Endothelial cell of umbilical vein (primary cell): ENCODE measurements at regions not wholly inside any gene's neighbourhood (a gene's known extent, or its start where the extent isn't known, plus 50 kb on each side); places are given as distances from the start of the nearest gene placed in this dataset.
A peak's percentile ranks its signal among the peaks of the same experiment; 100 is the strongest.

ENCODE experiments used
- BruUV-seq: library from RNA; stranded (reverse); fragments of 400-500 nt; replicated peaks from 2 replicates; lab custom pipeline; 2021; lab: Mats Ljungman, UMichigan
- CTCF ChIA-PET: fragments of 300-600, 350-600 bp; sonication (Branson Sonifier 250); formaldehyde crosslinking; loops from one replicate; lab custom pipeline; 2021; ENCODE audit warnings: antibody characterized with exemption, inconsistent platforms; lab: Charles Lee
- POLR2A ChIA-PET: fragments of 300-600, 350-600 bp; sonication (Branson Sonifier 250); formaldehyde crosslinking; loops from one replicate; lab custom pipeline; 2021; ENCODE audit warnings: antibody characterized with exemption, inconsistent platforms; lab: Charles Lee
- DNase-seq: peaks from one replicate; pipeline ENCODE4 v3.0.0-alpha.2; 2011; ENCODE audit warnings: low read depth, low spot score
- FAIRE-seq: peaks from 2 replicates; lab custom pipeline; 2011; peaks lifted over from hg19 to GRCh38; lab: Jason Lieb, UNC
- H2AFZ ChIP-seq: 2 replicates; pipeline ENCODE4 v1.6.0; 2012; ENCODE audit warnings: low read depth, low read length, control low read depth, inconsistent platforms
- H3K27ac ChIP-seq: 2 replicates; pipeline ENCODE4 v1.5.1; 2011; ENCODE audit warnings: low read depth, mild to moderate bottlenecking, control low read depth, low read length, moderate library complexity; ENCODE audit not compliant: insufficient read depth
- H3K27me3 ChIP-seq, 2 experiments: 2 replicates each; pipeline versions ENCODE4 v1.6.0 to v1.6.1; 2011; ENCODE audit warnings: low read length in 2 of 2, mixed read lengths in 1 of 2; ENCODE audit not compliant: control insufficient read depth in 2 of 2, insufficient read depth in 2 of 2
- H3K36me3 ChIP-seq, 2 experiments: 2 replicates in 1 of 2; 3 replicates in 1 of 2; pipeline ENCODE4 v1.5.1; 2011; ENCODE audit warnings: low read length in 2 of 2, mild to moderate bottlenecking in 1 of 2, moderate library complexity in 1 of 2; ENCODE audit not compliant: control insufficient read depth in 2 of 2, insufficient read depth in 2 of 2; ENCODE audit errors: extremely low read depth in 1 of 2
- H3K4me1 ChIP-seq: 3 replicates; pipeline ENCODE4 v1.5.1; 2011; ENCODE audit warnings: mild to moderate bottlenecking, low read length; ENCODE audit not compliant: control insufficient read depth, insufficient read depth; ENCODE audit errors: extremely low read depth
- H3K4me2 ChIP-seq: 2 replicates; pipeline ENCODE4 v1.6.1; 2011; ENCODE audit warnings: low read length, control low read depth, mixed read lengths; ENCODE audit not compliant: insufficient read depth
- H3K4me3 ChIP-seq, 3 experiments: fragments of 200-600 bp in 1 of 3; sonication (generic), shearing (Covaris generic) in 1 of 3; replicated peaks in 1 of 3; 2 replicates each; pipeline ENCODE4 v1.5.1; 2011 to 2016; ENCODE audit warnings: control low read depth in 3 of 3, low read length in 3 of 3, mild to moderate bottlenecking in 2 of 3, inconsistent platforms in 1 of 3, low read depth in 1 of 3, moderate library complexity in 1 of 3; ENCODE audit not compliant: insufficient read depth in 1 of 3
- H3K79me2 ChIP-seq: 2 replicates; pipeline ENCODE4 v1.6.0; 2012; ENCODE audit warnings: low read length, inconsistent platforms; ENCODE audit not compliant: control insufficient read depth, insufficient read depth
- H3K9ac ChIP-seq: replicated peaks from 2 replicates; pipeline ENCODE3; 2011; ENCODE audit warnings: low read length, control low read depth; ENCODE audit not compliant: insufficient read depth; ENCODE audit errors: extremely low read depth
- H3K9me1 ChIP-seq: replicated peaks from 3 replicates; pipeline ENCODE4 v1.6.0; 2011; ENCODE audit warnings: mild to moderate bottlenecking, low read length; ENCODE audit not compliant: control insufficient read depth, insufficient read depth; ENCODE audit errors: extremely low read depth
- H3K9me3 ChIP-seq: replicated peaks from 2 replicates; pipeline ENCODE4 v1.5.1; 2012; ENCODE audit warnings: low read length, inconsistent platforms; ENCODE audit not compliant: control insufficient read depth, insufficient read depth
- H4K20me1 ChIP-seq: replicated peaks from 2 replicates; pipeline ENCODE3; 2011; ENCODE audit warnings: mild to moderate bottlenecking, low read length; ENCODE audit not compliant: control insufficient read depth, insufficient read depth; ENCODE audit errors: extremely low read depth
- EZH2 ChIP-seq: IDR thresholded peaks from 2 replicates; pipeline ENCODE4 v1.6.1; 2012; ENCODE audit warnings: borderline replicate concordance, low read depth, mild to moderate bottlenecking, moderate library complexity, low read length, inconsistent platforms; ENCODE audit not compliant: severe bottlenecking
- FOS ChIP-seq: IDR thresholded peaks from 2 replicates; pipeline ENCODE4 v1.6.1; 2011; ENCODE audit warnings: mild to moderate bottlenecking, low read length, moderate library complexity, borderline replicate concordance; ENCODE audit not compliant: insufficient read depth
- GATA2 ChIP-seq: IDR thresholded peaks from 2 replicates; pipeline ENCODE4 v1.7.0; 2011; ENCODE audit warnings: low read depth, mild to moderate bottlenecking, moderate library complexity, mixed read lengths, low read length; ENCODE audit not compliant: insufficient read length, insufficient read depth
- JUN ChIP-seq: IDR thresholded peaks from 2 replicates; pipeline ENCODE4 v1.6.1; 2011; ENCODE audit warnings: borderline replicate concordance, low read depth; ENCODE audit not compliant: insufficient read length, insufficient read depth
- MYC ChIP-seq: IDR thresholded peaks from one replicate; pipeline ENCODE4 v1.6.1; 2011; ENCODE audit warnings: mild to moderate bottlenecking, low read depth, low read length
- POLR2AphosphoS5 ChIP-seq: IDR thresholded peaks from 2 replicates; pipeline ENCODE4 v1.6.1; 2012; ENCODE audit warnings: low read depth, mild to moderate bottlenecking, control low read depth, low read length, moderate library complexity; ENCODE audit not compliant: insufficient read depth
- dilution Hi-C: fragments of 300-500 bp; cut with MboI; formaldehyde crosslinking; loops from one replicate; pipeline ENCODE4 v1.15.0; 2019; ENCODE audit warnings: low sequenced_read_pairs; ENCODE audit not compliant: extremely low pct_ligation_motif_present
- intact Hi-C: fragments of 100-400 bp; cut with micrococcal nuclease; formaldehyde crosslinking; loops from one replicate; pipeline ENCODE4 v1.10.0; 2022
- TF ChIP-seq, protein P1 (sequence below): IDR thresholded peaks from 2 replicates; pipeline ENCODE4 v1.6.1; 2011; ENCODE audit not compliant: insufficient read depth, insufficient read length

DNA sequence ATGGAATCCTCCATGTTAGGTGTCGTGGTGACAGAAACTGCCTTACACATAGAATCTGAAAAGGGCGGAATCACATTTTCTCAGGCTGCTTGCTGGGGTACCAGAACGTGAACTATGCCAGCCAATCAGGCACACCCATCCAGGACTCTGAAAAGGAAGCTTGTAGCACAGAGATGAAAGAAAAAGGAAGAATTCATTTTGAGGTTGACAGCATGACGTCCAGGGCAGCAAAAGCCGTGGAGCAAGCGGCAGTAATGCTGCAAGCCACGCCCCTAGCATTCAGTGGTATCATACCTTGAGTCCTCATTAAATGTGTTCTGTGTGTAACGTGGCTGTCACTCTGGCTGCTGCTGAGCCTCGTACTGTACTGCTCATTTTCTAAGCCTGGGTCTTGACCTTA, 304.0 kb downstream of the DYSF start:
- Histone ChIP-seq H4K20me1 (no peaks in the 10 kb centered on the region), H3K9me1 (no peaks in the 10 kb centered on the region), H3K9me3 (no peaks in the 10 kb centered on the region), H3K36me3 (no peaks in the 10 kb centered on the region), H3K4me2 (no peak overlapping the region), H3K79me2 (no peaks in the 10 kb centered on the region), H3K27ac (no peak overlapping the region), H3K9ac (no peak overlapping the region), H3K27me3 (peaks cover 5% of the 10 kb centered on the region in 2 experiments), H2AFZ (no peak overlapping the region), H3K4me1 (peaks cover 10% of the 10 kb centered on the region), H3K4me3 (no peak overlapping the region)
- intact Hi-C loops (no loop called here), dilution Hi-C loops (no loop called here)
- no peak for TF ChIP-seq MYC
- no peak for TF ChIP-seq GATA2
- no peak for TF ChIP-seq JUN
- TF ChIP-seq POLR2AphosphoS5, result no peak
- no peak for TF ChIP-seq EZH2
- TF ChIP-seq, protein P1, sequence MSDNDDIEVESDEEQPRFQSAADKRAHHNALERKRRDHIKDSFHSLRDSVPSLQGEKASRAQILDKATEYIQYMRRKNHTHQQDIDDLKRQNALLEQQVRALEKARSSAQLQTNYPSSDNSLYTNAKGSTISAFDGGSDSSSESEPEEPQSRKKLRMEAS, result no peak
- ChIA-PET CTCF (no interaction called here), POLR2A (no interaction called here)
- no TSS peak for BruUV-seq
- no peak for DNase-seq
- no peak for FAIRE-seq

DNA sequence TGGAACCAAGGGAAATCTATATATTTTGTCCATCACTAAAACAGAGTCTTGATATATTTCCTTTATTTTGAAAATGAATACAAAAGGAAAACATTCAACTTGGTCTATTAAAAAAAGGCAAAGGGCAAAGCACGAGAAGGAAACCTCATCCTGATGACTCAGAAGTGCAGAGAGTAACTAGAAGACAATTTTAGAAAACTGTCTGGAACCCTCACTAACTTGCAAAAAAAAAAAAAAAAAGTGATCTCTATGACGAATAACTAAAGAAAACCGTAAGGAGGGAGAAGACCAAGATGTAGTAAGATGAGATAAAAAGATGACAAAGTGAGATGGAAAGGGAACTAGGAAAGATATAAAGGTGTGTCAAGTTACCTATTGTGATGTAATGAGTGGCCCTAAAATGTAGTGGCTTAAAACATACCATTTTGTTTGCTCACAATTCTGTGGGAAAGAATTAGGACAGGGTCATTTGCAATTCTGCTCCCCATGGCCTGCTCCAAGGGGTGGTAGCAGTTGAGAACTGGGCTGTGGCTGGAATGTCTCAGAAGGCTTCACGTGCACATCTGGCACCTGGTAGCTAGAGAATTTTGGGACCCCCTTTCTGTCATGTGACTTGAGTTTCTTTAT, 303.0 kb downstream of the DYSF start:
- Histone ChIP-seq H3K4me2 (no peak overlapping the region), H3K36me3 (no peaks in the 10 kb centered on the region), H4K20me1 (no peaks in the 10 kb centered on the region), H3K4me3 (no peak overlapping the region), H3K9me1 (no peaks in the 10 kb centered on the region), H3K4me1 (peaks cover 10% of the 10 kb centered on the region), H3K9ac (no peak overlapping the region), H3K79me2 (no peaks in the 10 kb centered on the region), H3K27ac (no peak overlapping the region), H3K9me3 (no peaks in the 10 kb centered on the region), H3K27me3 (peaks cover 2 to 6% of the 10 kb centered on the region in 2 experiments), H2AFZ (no peak overlapping the region)
- ChIA-PET POLR2A (no interaction called here), CTCF (no interaction called here)
- intact Hi-C loops, result no loop called here
- no TSS peak for BruUV-seq
- DNase-seq (no peak), FAIRE-seq (no peak)
- TF ChIP-seq POLR2AphosphoS5 (no peak), FOS (peak; percentile 11)
- dilution Hi-C loops, result no loop called here
